ENCODE measurements at regions not wholly inside any gene's neighbourhood (a gene's known extent, or its start where the extent isn't known, plus 50 kb on each side); places are given as distances from the start of the nearest gene placed in this dataset.

DNA sequence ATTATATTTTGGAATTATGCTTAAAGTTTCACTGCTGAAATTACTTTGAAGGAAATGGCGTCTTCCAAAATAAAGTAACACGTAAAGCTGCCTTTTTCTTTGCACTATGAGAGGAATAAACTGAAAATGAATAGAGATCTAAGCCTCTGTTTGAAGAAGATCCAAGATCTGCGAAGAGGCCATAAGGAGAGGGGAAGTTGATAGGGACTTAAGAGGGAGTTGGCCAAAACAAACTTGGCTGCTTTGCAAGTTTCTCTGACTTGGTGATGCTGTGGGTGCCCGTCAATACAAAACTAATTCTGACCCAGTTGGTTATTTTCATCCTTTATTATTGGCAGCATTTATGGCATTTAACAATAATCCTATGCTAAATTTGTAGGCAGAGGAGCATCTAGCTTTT lies 190.2 kb upstream of the GBE1 start:
- TF ChIP-seq, protein P1, sequence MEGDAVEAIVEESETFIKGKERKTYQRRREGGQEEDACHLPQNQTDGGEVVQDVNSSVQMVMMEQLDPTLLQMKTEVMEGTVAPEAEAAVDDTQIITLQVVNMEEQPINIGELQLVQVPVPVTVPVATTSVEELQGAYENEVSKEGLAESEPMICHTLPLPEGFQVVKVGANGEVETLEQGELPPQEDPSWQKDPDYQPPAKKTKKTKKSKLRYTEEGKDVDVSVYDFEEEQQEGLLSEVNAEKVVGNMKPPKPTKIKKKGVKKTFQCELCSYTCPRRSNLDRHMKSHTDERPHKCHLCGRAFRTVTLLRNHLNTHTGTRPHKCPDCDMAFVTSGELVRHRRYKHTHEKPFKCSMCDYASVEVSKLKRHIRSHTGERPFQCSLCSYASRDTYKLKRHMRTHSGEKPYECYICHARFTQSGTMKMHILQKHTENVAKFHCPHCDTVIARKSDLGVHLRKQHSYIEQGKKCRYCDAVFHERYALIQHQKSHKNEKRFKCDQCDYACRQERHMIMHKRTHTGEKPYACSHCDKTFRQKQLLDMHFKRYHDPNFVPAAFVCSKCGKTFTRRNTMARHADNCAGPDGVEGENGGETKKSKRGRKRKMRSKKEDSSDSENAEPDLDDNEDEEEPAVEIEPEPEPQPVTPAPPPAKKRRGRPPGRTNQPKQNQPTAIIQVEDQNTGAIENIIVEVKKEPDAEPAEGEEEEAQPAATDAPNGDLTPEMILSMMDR (IDR thresholded peaks at IDR 0.05; ENCODE audit: insufficient read depth, low read length), result no peak
- TF ChIP-seq, protein P2, sequence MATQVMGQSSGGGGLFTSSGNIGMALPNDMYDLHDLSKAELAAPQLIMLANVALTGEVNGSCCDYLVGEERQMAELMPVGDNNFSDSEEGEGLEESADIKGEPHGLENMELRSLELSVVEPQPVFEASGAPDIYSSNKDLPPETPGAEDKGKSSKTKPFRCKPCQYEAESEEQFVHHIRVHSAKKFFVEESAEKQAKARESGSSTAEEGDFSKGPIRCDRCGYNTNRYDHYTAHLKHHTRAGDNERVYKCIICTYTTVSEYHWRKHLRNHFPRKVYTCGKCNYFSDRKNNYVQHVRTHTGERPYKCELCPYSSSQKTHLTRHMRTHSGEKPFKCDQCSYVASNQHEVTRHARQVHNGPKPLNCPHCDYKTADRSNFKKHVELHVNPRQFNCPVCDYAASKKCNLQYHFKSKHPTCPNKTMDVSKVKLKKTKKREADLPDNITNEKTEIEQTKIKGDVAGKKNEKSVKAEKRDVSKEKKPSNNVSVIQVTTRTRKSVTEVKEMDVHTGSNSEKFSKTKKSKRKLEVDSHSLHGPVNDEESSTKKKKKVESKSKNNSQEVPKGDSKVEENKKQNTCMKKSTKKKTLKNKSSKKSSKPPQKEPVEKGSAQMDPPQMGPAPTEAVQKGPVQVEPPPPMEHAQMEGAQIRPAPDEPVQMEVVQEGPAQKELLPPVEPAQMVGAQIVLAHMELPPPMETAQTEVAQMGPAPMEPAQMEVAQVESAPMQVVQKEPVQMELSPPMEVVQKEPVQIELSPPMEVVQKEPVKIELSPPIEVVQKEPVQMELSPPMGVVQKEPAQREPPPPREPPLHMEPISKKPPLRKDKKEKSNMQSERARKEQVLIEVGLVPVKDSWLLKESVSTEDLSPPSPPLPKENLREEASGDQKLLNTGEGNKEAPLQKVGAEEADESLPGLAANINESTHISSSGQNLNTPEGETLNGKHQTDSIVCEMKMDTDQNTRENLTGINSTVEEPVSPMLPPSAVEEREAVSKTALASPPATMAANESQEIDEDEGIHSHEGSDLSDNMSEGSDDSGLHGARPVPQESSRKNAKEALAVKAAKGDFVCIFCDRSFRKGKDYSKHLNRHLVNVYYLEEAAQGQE (IDR thresholded peaks at IDR 0.05; ENCODE audit: insufficient replicate concordance, low read depth), result no peak
- TF ChIP-seq GABPA (IDR thresholded peaks at IDR 0.05; ENCODE audit: low read depth), result no peak

Measured in HL-60 (cell line).